PFSK-1 (cell line): ENCODE measurements at regions not wholly inside any gene's neighbourhood (a gene's known extent, or its start where the extent isn't known, plus 50 kb on each side); places are given as distances from the start of the nearest gene placed in this dataset.

Experiments
- FOXP2 ChIP-seq: optimal IDR thresholded peaks from 2 replicates; pipeline ENCODE3; 2011; ENCODE audit warnings: borderline replicate concordance, control low read depth, inconsistent platforms; ENCODE audit not compliant: insufficient read depth; ENCODE audit errors: extremely low read length, extremely low read depth
- POLR2AphosphoS5 ChIP-seq: IDR thresholded peaks from 2 replicates; pipeline ENCODE4 v1.6.1; 2012; ENCODE audit warnings: low read depth, mild to moderate bottlenecking, control low read depth, low read length, moderate library complexity
- REST ChIP-seq, 2 experiments: IDR thresholded peaks; 2 replicates each; pipeline versions ENCODE4 v1.6.1 to v1.8.0; 2011 to 2012; ENCODE audit warnings: low read depth in 2 of 2, low read length in 2 of 2, control low read depth in 1 of 2, inconsistent platforms in 1 of 2, mild to moderate bottlenecking in 1 of 2, moderate library complexity in 1 of 2; ENCODE audit not compliant: insufficient read depth in 1 of 2
- SIN3A ChIP-seq: IDR thresholded peaks from 2 replicates; pipeline ENCODE4 v1.6.1; 2012; ENCODE audit warnings: mild to moderate bottlenecking, low read length, moderate library complexity, borderline replicate concordance; ENCODE audit not compliant: insufficient read depth
- TAF1 ChIP-seq: IDR thresholded peaks from 2 replicates; pipeline ENCODE4 v1.6.1; 2012; ENCODE audit warnings: low read length, control low read depth, borderline replicate concordance; ENCODE audit not compliant: insufficient read depth

GRCh38 chr7:98705626-98706025 is 88.5 kb downstream of the NPTX2 start:
- no peak for TF ChIP-seq FOXP2
- no peak for TF ChIP-seq TAF1
- no peak for TF ChIP-seq POLR2AphosphoS5
- no peak for TF ChIP-seq REST (IDR thresholded peaks at IDR 0.05; ENCODE audit: insufficient read depth in 1 of 2, low read depth in 2 of 2, low read length in 2 of 2)

- TF ChIP-seq FOXP2, result no peak
- no peak for TF ChIP-seq TAF1
- no peak for TF ChIP-seq SIN3A
- TF ChIP-seq REST (IDR thresholded peaks at IDR 0.05; ENCODE audit: insufficient read depth in 1 of 2, low read depth in 2 of 2, low read length in 2 of 2), result no peak
- no peak for TF ChIP-seq POLR2AphosphoS5
Measured at GRCh38 chr7:98707076-98707475, 90.0 kb downstream of the NPTX2 start.

GRCh38 chr7:98711945-98712344 is 94.9 kb downstream of the NPTX2 start:
- no peak for TF ChIP-seq FOXP2
- TF ChIP-seq REST (IDR thresholded peaks at IDR 0.05; ENCODE audit: insufficient read depth in 1 of 2, low read depth in 2 of 2, low read length in 2 of 2), result no peak
- no peak for TF ChIP-seq POLR2AphosphoS5
- no peak for TF ChIP-seq TAF1
- no peak for TF ChIP-seq SIN3A

- no peak for TF ChIP-seq TAF1
- TF ChIP-seq POLR2AphosphoS5, result no peak
- no peak for TF ChIP-seq REST (IDR thresholded peaks at IDR 0.05; ENCODE audit: insufficient read depth in 1 of 2, low read depth in 2 of 2, low read length in 2 of 2)
- no peak for TF ChIP-seq SIN3A
- TF ChIP-seq FOXP2, result no peak
Measured at GRCh38 chr7:98713165-98713810, 96.2 kb downstream of the NPTX2 start.

GRCh38 chr7:98719396-98719795 is 102.3 kb downstream of the NPTX2 start:
- TF ChIP-seq TAF1 (no peak), SIN3A (no peak), REST (IDR thresholded peaks at IDR 0.05; ENCODE audit: insufficient read depth in 1 of 2, low read depth in 2 of 2, low read length in 2 of 2) (no peak), FOXP2 (no peak), POLR2AphosphoS5 (no peak)
